DMS153 (cell line): ENCODE measurements at regions not wholly inside any gene's neighbourhood (a gene's known extent, or its start where the extent isn't known, plus 50 kb on each side); places are given as distances from the start of the nearest gene placed in this dataset.

ENCODE experiments used
- DNase-seq: peaks from one replicate; lab custom pipeline; 2025; lab: John Stamatoyannopoulos, UW

DNA sequence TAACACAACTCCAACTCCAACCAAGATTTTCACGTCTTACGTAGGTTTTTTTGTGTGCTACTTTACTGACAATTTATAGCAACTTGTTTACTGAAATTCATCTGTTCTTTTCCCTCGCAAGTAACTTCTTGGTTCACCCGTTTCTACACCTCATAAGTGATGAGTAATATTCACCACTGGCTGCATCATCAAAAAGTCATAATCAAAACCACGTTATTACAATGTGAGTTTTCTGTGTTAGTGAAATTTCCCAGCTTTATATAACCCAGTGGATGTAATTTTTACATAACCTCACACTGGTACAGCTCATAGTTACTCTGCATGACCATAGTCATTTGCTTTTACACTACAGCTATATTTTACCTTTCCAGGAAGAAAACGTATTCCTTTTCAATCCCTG is 401.1 kb upstream of the LYPLAL1 start:
- no peak for DNase-seq

DNA sequence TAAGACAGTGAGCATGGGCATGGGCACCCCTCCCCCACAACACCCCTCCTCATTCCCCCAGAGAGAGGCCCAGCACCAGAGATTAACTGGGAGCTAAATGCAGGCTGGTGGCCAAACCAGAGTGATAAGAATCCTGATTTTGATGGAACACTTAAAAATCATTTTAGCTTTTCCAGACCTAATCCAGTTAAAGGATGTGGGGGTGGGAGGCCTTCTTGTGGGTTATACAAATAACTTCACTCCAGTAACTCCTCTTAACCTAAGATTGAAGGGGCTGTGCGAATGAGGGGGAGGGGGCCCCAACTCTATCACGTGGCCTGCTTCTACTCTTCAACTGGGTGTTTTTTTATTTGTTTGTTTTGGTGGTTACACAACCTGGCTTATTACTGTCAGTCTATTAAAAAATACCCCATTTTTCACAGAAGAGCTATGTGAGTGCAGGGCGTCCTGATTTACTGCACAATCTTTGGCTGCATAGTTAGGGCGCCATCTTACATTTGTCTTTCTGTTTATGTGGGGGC is 398.1 kb upstream of the LYPLAL1 start:
- no peak for DNase-seq

DNA sequence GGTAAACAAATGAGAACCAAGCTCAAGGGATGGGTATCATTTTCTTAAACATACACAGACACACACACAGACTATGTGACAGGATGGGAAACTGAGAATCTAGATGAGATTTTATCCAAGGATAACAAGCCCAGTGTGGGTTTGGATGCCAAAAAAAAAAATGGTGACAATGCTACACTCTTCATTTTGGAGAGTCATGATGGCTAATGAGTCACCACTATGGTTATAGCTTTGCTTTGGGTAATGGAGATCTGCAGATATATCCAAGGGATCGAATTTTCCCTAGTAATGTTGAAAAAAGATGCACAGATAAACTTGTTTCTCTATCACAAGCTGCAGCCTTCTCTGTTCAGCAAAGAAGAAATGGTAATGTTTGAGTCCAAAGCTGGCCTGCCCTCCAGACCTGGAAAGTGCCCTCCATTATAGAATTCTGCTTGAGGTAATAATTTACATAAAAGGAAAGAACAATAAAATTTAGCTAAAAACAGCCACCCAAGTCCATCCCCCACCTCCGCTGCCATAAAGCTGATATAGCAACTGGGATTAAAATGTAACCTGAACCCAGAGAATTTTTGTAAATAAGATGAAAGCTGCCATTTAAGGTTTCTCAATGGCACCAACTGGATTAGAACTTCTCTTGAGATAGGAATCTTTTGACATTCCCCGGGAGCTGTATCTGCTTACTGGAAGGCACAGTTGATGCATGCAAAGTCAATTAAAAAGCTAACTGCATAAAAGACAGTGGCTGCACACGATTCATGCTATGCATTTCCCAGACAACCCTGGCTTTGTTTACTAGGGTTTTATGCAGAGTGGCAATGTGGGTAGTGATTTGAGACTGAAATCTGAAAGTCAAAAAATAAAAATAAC is 395.2 kb upstream of the LYPLAL1 start:
- DNase-seq, result no peak

DNA sequence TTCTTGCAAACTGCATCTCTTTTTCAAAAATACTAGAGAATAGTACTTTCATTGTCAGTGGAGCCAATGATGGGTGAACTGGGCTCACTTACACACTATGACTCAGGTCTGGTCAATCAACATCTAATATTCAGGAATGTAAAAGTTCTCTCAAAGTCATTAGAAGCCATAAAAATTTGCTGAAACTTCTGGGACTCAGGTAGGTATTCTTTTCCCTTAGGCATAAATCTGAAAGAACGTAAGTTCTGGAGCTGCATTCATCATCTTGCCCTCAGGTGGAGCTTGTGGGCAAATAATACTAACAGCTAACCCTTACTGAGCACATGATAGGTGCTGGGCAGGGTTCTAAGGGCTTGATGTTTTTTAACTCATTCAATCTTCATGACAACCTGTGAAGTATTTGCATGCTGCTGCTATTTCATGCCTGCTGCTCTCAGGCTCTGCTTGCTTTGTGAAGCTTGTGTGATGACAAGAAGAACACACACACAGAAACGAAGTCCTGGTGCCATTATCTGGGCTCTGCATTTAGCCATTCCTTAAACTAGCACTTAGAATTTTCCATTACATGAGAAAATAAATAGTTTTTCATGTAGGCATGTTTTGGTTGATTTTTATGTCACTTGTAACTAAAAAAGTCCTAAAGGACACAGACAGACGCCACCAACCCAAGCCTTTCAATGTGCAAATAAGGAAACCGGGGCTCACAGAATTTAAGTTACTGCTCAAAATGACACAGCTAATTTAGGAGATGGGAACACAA is 394.2 kb upstream of the LYPLAL1 start:
- no peak for DNase-seq

DNA sequence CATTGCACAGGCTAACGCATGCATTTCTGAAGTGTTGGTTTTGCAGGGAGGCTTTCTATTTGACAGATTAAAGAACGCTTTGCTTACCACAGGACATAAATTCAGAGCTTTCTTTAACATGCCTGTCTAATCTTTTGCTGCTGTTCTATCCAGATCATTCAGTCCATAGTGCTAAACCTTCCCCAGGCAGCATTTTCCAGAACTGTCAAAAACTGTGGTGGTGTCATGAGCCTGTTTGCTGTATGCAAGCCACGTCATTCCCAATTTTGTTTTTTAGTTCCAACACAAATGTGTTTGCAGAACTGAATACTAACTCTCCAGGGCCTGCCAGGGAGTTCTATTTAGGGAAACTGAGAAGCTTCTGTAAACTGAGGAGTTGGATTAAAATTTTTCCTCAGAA is 390.5 kb upstream of the LYPLAL1 start:
- no peak for DNase-seq

DNA sequence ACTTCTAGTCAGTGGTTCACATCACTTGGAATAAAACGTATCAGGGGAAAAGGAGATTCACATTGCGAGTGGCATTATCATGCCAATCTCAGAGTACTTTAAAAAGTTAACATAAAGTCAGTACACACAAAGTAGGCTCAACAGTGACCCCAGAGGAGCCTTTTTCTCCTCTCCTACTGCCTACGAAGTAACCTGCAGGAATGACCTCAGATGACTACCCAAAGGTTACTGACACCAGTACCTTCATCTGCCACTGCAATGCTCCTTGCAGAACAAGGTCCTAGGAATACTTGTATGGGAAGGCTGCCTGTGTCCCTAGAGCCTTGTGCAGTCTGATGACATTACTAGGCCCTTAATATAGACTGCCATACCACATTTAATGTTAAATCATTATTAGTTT is 389.8 kb upstream of the LYPLAL1 start:
- no peak for DNase-seq

DNA sequence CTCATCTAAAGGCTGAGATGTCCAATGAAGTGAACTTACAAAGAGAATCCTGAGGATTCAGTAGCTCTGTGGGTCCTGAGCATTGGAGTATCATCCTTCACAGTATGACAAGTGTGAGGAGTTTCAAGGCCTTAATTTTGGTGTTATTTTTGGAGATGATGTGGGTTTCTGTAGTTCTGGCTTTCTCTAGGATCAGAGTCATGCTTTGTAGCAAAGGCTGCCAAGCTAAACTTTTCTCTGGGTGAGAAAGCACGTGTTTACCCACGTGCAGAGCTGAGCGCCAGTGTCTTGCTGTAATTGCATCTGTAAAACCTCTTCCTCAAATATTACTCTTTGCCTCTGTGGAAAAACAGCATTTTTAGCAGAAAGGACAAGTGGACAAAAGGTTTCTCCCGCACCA is 387.8 kb upstream of the LYPLAL1 start:
- DNase-seq, result no peak

DNA sequence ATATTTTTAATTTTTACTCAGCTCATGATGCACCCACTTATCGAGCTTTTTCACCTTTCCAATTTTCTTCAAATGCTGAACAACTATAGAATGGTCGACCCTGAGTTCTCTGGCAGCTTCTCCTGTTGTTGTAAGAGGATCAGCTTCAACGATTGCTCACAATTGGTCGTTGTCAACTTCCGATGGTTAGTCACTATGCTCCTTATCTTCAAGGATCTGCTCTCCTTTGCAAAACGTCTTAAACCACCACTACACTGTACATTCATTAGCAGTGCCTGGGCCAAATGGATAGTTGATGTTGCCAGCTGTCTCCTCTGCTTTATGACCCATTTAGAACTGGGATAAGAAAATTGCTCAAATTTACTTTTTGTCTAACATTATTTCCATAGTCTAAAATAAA is 385.9 kb upstream of the LYPLAL1 start:
- no peak for DNase-seq

DNA sequence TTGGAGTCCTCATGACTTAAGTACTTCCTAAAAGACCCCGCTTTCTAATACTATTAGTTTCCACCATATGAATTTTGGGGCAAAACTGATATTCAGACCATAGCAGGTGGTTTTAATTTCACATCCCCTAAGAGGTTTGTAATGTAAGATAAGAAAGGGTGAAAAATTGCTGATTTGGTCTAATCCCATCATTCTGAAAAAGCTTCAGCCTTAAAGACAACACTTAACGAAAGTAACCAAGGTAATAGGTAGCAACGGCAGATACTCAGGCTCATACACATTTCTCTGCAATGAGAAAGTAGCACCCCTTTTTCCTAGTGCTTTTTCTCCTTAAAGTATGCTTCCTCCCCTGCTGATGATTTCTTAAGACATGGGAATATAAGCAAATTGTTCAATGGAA is 376.9 kb upstream of the LYPLAL1 start:
- DNase-seq, result no peak

DNA sequence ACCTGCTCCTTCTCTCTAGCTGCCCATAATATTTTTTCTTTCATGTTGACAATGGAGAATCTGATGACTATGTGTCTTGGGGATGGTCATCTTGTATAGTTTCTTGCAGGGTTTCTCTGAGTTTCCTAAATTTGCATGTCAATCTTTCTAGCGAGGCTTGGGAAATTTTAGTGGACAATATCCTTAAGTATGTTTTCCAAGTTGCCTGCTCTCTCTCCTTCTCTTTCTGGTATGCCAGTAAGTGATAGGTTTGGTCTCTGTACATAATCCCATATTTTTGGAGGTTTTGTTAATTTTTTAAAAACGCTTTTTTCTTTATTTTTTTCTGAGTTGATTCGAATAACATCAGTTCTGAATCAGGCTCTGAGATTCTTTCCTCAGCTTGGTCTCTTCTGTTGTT is 370.9 kb upstream of the LYPLAL1 start:
- DNase-seq, result no peak

DNA sequence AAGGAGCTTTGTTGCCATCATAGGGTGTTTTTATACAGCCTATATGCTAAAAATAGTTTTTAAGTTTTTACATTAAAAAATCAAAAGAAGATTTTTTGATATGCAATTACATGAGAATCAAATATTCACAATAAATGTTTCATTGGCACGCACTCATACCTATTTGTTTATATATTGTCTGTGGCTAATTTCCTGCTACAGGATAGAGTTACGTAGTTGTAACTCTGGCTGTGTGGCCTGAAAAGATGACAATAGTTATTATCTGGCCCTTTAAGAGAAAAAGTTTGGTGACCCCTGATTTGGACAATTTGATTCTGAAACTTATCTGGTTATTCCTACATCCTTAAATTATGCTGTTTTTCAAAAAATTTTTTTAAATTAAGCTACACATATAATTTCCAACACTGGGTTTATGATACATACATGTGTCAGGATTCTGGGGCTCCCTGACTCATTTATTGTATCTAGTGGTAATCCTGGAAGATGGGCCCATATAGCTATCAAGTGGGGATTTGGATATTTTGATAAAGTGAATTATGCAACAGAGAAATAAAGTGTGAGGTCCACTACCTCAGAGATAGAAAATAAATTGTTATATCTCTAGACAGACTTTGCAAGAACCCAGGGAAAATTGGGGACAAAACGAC is 370.2 kb upstream of the LYPLAL1 start:
- no peak for DNase-seq

DNA sequence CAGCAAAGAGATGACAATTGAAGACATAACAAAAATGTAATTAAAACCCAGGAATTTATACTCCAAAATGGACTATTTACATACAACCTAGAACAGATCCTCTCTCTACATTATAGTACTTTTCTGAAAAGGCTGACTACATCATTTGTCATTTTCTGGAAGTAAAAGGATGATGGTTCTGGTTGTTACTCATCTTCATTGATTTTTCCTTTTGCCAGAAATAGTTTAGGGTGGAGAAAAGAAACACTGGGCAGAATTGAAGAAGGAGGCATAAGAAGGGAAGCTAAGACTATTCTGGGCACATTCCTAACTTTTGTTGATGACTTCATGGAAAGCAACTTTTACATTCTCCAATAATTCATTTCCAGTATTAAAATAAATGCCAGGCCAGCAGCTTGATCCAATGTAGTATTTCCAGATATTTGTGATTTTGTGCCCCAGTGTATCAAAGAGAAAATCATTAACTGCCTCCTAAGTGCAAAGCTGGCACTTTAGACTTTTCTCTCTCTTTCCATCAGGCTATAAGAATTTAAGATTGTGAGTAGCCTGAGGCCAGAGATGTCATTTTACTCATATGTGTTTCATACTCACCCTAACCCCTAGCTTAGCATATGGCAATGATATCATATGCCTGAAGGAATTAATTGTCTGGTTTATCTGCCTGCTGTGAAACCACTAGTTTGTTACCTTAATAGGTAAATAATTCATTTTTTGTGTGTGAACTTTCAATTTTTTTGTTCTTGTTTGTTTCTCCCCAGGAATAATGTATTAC is 369.5 kb upstream of the LYPLAL1 start:
- no peak for DNase-seq

DNA sequence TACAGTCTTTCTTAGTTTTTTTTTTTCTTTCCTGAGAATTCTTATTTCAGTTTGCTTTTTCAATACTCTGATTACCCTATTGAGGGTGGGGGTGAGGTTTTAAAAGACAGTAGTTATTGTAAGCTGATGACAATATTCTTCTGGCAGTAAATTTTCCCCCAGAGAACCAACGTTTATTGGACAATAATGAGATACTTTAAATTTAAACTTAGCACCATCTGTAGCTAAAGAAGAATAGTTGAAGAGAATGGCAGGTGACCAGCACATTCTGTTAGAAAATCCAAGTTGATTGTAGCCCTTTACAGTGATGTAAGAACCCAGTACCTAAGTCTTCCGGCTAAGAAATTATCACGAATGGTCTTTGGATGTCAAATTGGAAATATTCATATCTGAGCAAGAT is 364.6 kb upstream of the LYPLAL1 start:
- DNase-seq, result no peak

DNA sequence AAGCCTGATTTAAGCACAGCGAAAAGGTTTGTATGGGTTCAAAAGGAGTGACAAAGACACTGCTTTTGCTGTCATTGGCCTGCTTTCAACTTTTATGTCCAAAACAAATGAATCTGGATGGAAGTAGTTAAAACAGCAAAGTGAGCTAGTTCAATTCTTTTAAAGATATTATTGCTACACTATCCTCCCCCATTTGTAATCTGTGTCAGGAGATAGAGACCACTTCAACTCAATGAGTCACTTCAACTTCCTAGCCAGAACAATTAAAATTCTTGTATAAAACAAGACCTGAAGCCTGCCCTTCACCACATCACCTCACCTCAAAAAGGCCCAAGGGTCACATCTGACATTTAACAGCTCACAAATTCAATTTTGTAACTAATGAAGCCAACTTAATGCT is 364.1 kb upstream of the LYPLAL1 start:
- no peak for DNase-seq

DNA sequence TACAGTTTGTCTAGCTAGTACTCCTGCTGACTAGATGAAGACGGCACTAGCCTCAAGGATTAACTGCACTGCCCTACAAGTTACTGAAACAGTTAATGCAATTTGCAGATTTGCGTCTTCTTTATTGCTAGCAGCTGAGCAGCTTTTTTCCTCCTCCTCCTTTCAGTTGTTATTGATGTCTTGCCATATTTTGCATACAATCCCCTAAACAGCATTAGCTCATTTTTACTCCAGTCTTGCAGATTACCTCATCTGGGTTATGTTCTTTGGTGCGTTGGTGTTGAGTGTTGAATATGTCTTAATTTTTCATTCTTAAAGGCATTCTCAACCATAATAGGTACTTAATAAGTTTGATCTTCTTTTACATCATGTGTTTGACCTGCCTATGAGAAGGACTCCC is 363.4 kb upstream of the LYPLAL1 start:
- DNase-seq, result no peak

DNA sequence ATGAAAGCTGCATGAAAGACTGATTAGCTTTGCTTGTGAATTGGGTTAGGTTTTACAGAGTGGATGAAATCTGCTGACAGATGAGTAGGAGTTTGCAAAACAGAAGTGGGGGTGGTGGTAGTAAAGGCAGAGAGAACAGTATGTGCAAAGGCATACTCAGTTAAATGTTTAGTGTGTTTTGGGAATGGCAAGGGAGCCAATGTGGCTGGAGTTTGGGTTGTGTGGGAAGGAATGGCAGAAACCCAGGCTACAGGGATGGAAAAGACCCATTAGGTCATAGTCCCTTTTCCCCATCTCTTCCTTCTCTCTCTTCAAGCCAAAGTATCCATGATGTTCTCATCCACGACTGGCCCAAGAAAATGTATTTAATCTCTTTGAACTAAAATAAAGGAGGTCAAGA is 362.2 kb upstream of the LYPLAL1 start:
- DNase-seq, result no peak

DNA sequence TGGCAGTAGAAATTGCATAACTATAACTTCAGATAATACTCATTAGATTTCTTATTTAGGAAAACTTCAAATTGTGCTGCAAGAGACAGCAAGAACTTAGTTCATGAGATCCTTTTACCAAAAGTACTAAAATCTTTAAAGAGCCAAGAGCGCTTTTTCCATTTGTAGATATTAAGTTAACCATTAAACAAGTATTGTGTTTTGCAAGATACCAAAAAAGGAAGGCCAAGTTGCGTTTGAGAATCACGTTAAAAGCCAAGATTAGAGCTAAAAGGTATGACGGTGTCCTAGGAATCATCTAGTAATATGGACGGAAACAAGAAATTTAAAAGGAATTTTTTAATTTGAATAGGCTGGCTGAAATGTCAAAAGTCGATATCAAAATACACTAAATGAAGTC is 361.3 kb upstream of the LYPLAL1 start:
- DNase-seq, result no peak

DNA sequence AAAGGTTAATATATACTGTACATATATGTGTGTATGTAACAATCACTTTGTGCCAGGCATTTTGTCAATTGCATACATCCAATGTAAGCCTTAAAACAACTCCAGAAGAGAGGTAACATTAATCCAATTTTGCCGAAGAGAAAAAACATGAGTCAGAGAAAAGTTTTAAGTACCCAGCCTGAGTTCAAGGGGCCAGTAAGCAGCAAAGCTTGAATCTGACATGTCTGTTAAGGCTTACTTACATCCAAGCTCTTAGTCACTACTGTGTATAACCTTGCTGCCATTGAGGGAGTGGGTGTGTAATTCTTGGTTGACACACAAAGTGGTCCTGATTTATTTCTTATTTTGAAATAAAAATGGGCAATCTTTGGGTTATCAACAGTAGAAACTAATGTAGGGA is 360.4 kb upstream of the LYPLAL1 start:
- no peak for DNase-seq

DNA sequence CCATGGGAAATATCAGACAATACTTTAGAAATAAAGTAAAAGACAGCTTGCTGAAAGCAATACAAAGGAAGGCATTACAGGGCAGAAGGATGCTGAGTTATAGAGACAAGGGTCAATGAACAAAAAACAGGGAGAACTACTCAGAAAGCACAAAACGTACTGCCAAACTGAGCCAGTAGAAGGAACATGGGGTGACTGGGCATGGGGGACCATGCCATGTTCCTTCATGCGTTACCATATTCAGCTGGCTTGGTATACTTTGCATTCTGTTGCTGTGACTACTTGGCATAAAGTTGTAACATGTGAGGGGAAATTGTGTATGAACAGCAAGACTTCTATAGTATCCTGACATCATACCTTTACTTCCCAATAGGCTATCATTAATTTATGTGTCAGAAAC is 358.6 kb upstream of the LYPLAL1 start:
- no peak for DNase-seq

DNA sequence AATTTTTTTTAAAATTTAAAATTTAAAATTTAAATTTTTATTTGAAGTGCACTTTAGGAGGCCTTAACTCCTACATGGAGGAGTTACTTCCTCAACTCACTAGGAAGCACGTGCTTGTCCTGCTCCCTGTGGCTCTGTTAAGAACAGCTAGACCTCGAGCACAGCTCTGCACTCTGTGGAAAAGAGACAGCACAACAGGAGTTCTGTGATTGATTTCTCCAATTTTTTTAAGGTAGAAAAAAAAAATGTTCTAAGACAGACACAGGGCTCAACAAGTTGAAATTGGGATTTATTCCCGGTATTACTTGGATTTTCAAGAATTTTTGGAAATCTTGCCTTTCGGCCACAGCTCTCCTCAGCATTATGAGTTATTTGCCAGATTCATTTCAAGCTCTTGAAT is 356.6 kb upstream of the LYPLAL1 start:
- DNase-seq, result no peak

DNA sequence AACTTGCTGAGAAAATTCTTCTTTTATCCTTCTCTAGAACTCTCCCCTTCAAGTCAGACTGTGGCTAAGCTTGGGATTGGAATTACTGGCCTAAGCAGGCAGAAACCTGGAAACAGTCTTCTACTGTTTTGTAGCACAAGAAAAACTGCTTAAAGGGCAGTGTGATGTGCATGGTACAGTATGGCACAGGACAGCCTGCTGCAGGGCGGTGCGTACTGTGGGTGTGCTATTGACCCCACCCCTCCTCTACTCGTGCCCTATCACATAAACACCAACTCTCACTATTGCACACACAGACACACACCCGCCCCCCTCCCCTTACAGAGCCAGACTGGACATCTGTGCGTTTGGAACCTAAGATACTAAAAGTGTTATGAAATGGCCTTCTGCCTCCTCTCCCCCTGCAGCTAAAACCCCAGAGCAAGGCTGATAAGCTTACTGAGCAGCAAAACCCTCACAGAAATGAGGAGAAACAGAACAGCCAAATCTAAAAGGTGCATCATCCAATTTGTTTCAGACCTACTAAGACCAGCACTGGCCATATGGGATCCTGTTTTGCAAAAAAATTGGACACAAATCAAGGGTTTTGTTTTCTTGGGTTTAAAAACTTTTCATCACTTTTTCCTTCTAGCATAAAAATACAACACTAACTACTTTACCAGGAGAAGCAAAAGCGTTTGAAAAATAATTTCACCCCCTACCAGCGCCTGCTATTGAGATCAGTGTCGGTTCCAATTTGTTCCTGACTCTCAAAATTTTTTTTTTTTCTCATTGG is 355.8 kb upstream of the LYPLAL1 start:
- no peak for DNase-seq
